ENCODE measurements at regions not wholly inside any gene's neighbourhood (a gene's known extent, or its start where the extent isn't known, plus 50 kb on each side); places are given as distances from the start of the nearest gene placed in this dataset.
"Not testable (repeated sequence)": the region's sequence is repeated elsewhere in the genome, so short reads cannot be mapped to it uniquely, and the experiment has no call there.

GRCh38 chr9:17072563-17072962 is 62.3 kb upstream of the CNTLN start:
- TF ChIP-seq CTCF, POLR2A (IDR thresholded peaks at IDR 0.05): not testable (repeated sequence)

Measured in right lobe of liver (tissue), 4 donors.